Upper lobe of left lung (tissue), 4 donors: ENCODE measurements at regions not wholly inside any gene's neighbourhood (a gene's known extent, or its start where the extent isn't known, plus 50 kb on each side); places are given as distances from the start of the nearest gene placed in this dataset.

Experiments
- CTCF ChIP-seq, 6 experiments: fragments of 450-650 bp in 4 of 6; fragments of 200-600 bp in 2 of 6; sonication (generic) in 2 of 6; IDR thresholded peaks; one replicate each; pipeline ENCODE4 v1.5.1; 2016 to 2019; ENCODE audit warnings: antibody characterized with exemption in 6 of 6
- EP300 ChIP-seq, 4 donors: sonication (generic); formaldehyde crosslinking; IDR thresholded peaks; one replicate each; pipeline ENCODE4 v1.5.1; 2017; ENCODE audit warnings: antibody characterized with exemption in 4 of 4, control low read depth in 2 of 4
- POLR2A ChIP-seq, 4 donors: fragments of 450-650 bp; IDR thresholded peaks; one replicate each; pipeline ENCODE4 v1.5.1; 2016 to 2017; ENCODE audit warnings: antibody characterized with exemption in 4 of 4, mild to moderate bottlenecking in 2 of 4
- POLR2AphosphoS5 ChIP-seq, 2 donors: sonication (generic); formaldehyde crosslinking; IDR thresholded peaks; one replicate each; pipeline ENCODE4 v1.5.1; 2017; ENCODE audit warnings: antibody characterized with exemption in 2 of 2

GRCh38 chr5:130777794-130778193 lies 387.3 kb downstream of the HINT1 start:
- no peak for TF ChIP-seq CTCF (IDR thresholded peaks at IDR 0.05)
- no peak for TF ChIP-seq POLR2A (IDR thresholded peaks at IDR 0.05)
- TF ChIP-seq POLR2AphosphoS5 (IDR thresholded peaks at IDR 0.05) = no peak
- no peak for TF ChIP-seq EP300 (IDR thresholded peaks at IDR 0.05)
